A549 (cell line): ENCODE measurements at regions not wholly inside any gene's neighbourhood (a gene's known extent, or its start where the extent isn't known, plus 50 kb on each side); places are given as distances from the start of the nearest gene placed in this dataset.

Source experiments
- CBX2 ChIP-seq: fragments of 200-600 bp; sonication (generic); IDR thresholded peaks from 2 replicates; pipeline ENCODE4 v1.6.1; 2016; ENCODE audit warnings: low read depth, mild to moderate bottlenecking, borderline replicate concordance
- CEBPB ChIP-seq, 2 experiments: fragments of >200 bp in 1 of 2; sonication (Bioruptor Twin) in 1 of 2; formaldehyde crosslinking in 1 of 2; IDR thresholded peaks; 2 replicates each; pipeline ENCODE4 v1.6.1; 2012 to 2016
- CTCF ChIP-seq: fragments of >200 bp; sonication (Bioruptor Twin); formaldehyde crosslinking; IDR thresholded peaks from 3 replicates; pipeline ENCODE4 v1.5.1; 2016
- E2F6 ChIP-seq: IDR thresholded peaks from 2 replicates; pipeline ENCODE4 v1.6.1; 2012; ENCODE audit warnings: low read depth, borderline replicate concordance
- ELK1 ChIP-seq: fragments of 150-350 bp; IDR thresholded peaks from 2 replicates; pipeline ENCODE4 v1.6.1; 2014; ENCODE audit warnings: low read depth, mild to moderate bottlenecking, low read length
- FOSL2 ChIP-seq, 2 experiments: fragments of 450-650 bp in 1 of 2; fragments of >200 bp in 1 of 2; sonication (Bioruptor Twin) in 1 of 2; formaldehyde crosslinking; IDR thresholded peaks; 2 replicates each; pipeline versions ENCODE4 v1.5.0 to v1.6.1; 2016 to 2020; ENCODE audit warnings: mild to moderate bottlenecking in 1 of 2, moderate library complexity in 1 of 2
- HMGXB4 ChIP-seq: fragments of 250-450 bp; sonication (Bioruptor Pico); IDR thresholded peaks from 2 replicates; pipeline ENCODE4 v1.5.0; 2021; ENCODE audit warnings: mild to moderate bottlenecking, moderate library complexity, borderline replicate concordance
- MAX ChIP-seq: IDR thresholded peaks from 2 replicates; pipeline ENCODE4 v1.6.1; 2012
- RAD21 ChIP-seq, 2 experiments: fragments of >200 bp in 1 of 2; sonication (Bioruptor Twin) in 1 of 2; formaldehyde crosslinking in 1 of 2; IDR thresholded peaks in 1 of 2; conservative IDR thresholded peaks in 1 of 2; 2 replicates in 1 of 2; 3 replicates in 1 of 2; pipeline ENCODE4 v1.6.1; 2012 to 2018; ENCODE audit warnings: inconsistent platforms in 1 of 2
- RCOR1 ChIP-seq: fragments of 150-350 bp; IDR thresholded peaks from 2 replicates; pipeline ENCODE4 v1.6.1; 2014; ENCODE audit warnings: antibody characterized with exemption, low read length, low read depth
- REST ChIP-seq: fragments of 200-600 bp; sonication (generic); IDR thresholded peaks from 2 replicates; pipeline ENCODE4 v1.6.1; 2016; ENCODE audit warnings: antibody characterized with exemption, mild to moderate bottlenecking, moderate library complexity
- SREBF2 ChIP-seq: fragments of 450-650 bp; IDR thresholded peaks from 2 replicates; pipeline ENCODE4 v1.6.1; 2014; ENCODE audit warnings: mild to moderate bottlenecking, moderate library complexity
- USF2 ChIP-seq: fragments of 450-650 bp; IDR thresholded peaks from 2 replicates; pipeline ENCODE4 v1.6.1; 2014; ENCODE audit warnings: antibody characterized with exemption

GRCh38 chr11:28619846-28620540, 511.8 kb downstream of the METTL15 start:
- TF ChIP-seq CTCF, result no peak
- no peak for TF ChIP-seq RCOR1
- no peak for TF ChIP-seq E2F6
- TF ChIP-seq MAX, result no peak; the same call in 1 of the 2 replicates
- TF ChIP-seq CEBPB (IDR thresholded peaks at IDR 0.05), result peak in 1 of 2 experiments; percentile 25; a peak in 1 of 4 replicates
- TF ChIP-seq CBX2, result no peak
- no peak for TF ChIP-seq SREBF2
- no peak for TF ChIP-seq USF2
- no peak for TF ChIP-seq REST
- no peak for TF ChIP-seq HMGXB4 (CRISPR knock-in tag)
- no peak for TF ChIP-seq RAD21 (conservative IDR thresholded peaks at IDR 0.05 in 1 of 2, IDR thresholded peaks at IDR 0.05 in 1 of 2)
- TF ChIP-seq FOSL2 (IDR thresholded peaks at IDR 0.05), result no peak
- TF ChIP-seq FOSL2 (CRISPR knock-in tag; IDR thresholded peaks at IDR 0.05), result peak; percentile 72
- TF ChIP-seq ELK1, result no peak
